NT2/D1 (cell line): ENCODE measurements at regions not wholly inside any gene's neighbourhood (a gene's known extent, or its start where the extent isn't known, plus 50 kb on each side); places are given as distances from the start of the nearest gene placed in this dataset.

ENCODE experiments used
- DNase-seq: peaks from one replicate; pipeline ENCODE4 v3.0.0-alpha.2; 2011; ENCODE audit warnings: low read depth, low spot score
- H3K27me3 ChIP-seq: 2 replicates; pipeline ENCODE4 v1.6.0; 2011; ENCODE audit warnings: mild to moderate bottlenecking; ENCODE audit not compliant: insufficient read length, insufficient read depth
- H3K36me3 ChIP-seq: 2 replicates; pipeline ENCODE4 v1.6.1; 2011; ENCODE audit warnings: mild to moderate bottlenecking, low read length, mixed read lengths; ENCODE audit not compliant: insufficient read depth, insufficient read length
- H3K4me1 ChIP-seq: 2 replicates; pipeline ENCODE4 v1.5.1; 2011; ENCODE audit not compliant: insufficient read depth, insufficient read length
- H3K4me3 ChIP-seq: 2 replicates; pipeline ENCODE4 v1.5.1; 2011; ENCODE audit warnings: low read depth; ENCODE audit not compliant: insufficient read length
- H3K9ac ChIP-seq: 2 replicates; pipeline ENCODE4 v1.6.0; 2011; ENCODE audit warnings: low read depth; ENCODE audit not compliant: insufficient read length
- H3K9me3 ChIP-seq: 2 replicates; pipeline ENCODE4 v1.5.1; 2011; ENCODE audit warnings: mild to moderate bottlenecking, low read length; ENCODE audit not compliant: insufficient read depth
- SUZ12 ChIP-seq: IDR thresholded peaks from 2 replicates; pipeline ENCODE4 v1.6.1; 2011; ENCODE audit not compliant: insufficient read length, insufficient read depth; ENCODE audit errors: extremely low read depth
- YY1 ChIP-seq: IDR thresholded peaks from 2 replicates; pipeline ENCODE4 v1.6.1; 2011; ENCODE audit not compliant: insufficient read length, insufficient read depth
- ZNF274 ChIP-seq: IDR thresholded peaks from 2 replicates; pipeline ENCODE4 v1.6.1; 2011; ENCODE audit warnings: mild to moderate bottlenecking, low read depth, low read length

DNA sequence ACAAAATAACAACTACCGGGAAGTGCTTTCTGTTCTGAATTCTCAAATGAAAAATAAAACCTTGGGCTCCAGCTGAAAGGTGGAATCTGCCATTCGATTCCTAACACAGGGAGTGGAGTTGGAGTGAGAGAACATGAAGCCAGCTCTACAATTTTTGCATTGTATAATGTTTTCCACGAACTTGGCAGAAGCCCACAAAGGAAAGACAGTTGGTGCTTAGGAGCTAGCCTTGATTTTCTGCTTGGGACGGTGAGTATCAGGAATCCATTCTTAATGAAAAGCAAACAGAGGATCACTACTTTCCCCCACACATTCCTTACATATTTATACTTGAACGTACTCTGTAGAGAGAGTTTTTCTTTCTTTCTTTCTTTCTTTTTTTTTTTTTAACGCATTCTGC, 74.2 kb upstream of the FBXL7 start:
- H3K9ac ChIP-seq = no peak overlapping the region
- no peak overlapping the region for H3K4me3 ChIP-seq
- DNase-seq = no peak
- no peaks in the 10 kb centered on the region for H3K4me1 ChIP-seq
- no peaks in the 10 kb centered on the region for H3K27me3 ChIP-seq
- TF ChIP-seq SUZ12 = no peak
- TF ChIP-seq ZNF274 = no peak
- no peak for TF ChIP-seq YY1
- H3K36me3 ChIP-seq = no peaks in the 10 kb centered on the region
- H3K9me3 ChIP-seq = no peaks in the 10 kb centered on the region

DNA sequence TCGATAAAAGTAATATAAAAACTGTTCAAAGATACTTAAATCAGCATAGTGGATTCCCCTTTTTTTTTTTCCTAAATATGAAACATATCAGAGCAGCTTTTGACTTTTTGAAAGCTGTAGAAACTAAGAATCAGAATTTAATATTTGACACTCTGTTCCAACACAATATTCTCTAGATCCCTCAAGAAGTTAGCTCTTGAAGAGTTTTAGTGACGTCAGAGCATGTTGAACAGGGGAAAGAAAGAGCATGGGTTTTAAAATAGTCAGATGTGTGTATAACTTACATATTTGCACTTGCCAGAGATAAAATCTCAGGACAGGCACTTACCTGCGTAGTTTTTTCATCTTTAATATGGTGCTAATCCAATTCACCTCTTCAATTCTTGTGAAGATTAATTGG, 75.2 kb upstream of the FBXL7 start:
- DNase-seq = no peak
- TF ChIP-seq ZNF274 = no peak
- H3K4me1 ChIP-seq = no peaks in the 10 kb centered on the region
- no peaks in the 10 kb centered on the region for H3K9me3 ChIP-seq
- H3K27me3 ChIP-seq = no peaks in the 10 kb centered on the region
- H3K9ac ChIP-seq = no peak overlapping the region
- H3K4me3 ChIP-seq = no peak overlapping the region
- no peaks in the 10 kb centered on the region for H3K36me3 ChIP-seq

DNA sequence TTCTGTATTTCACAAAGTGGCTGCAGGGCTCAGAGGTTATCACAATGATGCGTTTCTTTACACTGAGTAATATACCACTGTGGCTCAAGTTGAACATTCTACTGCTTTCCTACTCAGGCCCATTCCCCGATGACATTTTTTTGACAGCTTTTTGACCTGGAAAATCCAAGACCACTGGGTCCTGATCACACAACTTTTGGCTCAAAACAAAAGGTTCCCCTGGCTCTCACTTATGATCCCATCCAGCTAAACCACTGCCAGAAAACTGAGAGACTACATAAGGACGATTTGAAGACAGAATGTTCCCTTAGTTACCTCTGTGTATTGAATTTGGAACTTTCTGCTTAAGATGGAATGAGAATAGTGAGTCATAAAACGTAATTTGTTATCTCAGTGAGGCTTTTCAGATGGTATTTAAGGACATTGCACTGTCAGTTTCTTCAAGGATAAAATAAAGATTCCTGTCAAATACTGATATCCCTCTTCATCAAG, 78.0 kb upstream of the FBXL7 start:
- H3K9me3 ChIP-seq = no peaks in the 10 kb centered on the region
- TF ChIP-seq SUZ12 = no peak
- no peak for TF ChIP-seq ZNF274

DNA sequence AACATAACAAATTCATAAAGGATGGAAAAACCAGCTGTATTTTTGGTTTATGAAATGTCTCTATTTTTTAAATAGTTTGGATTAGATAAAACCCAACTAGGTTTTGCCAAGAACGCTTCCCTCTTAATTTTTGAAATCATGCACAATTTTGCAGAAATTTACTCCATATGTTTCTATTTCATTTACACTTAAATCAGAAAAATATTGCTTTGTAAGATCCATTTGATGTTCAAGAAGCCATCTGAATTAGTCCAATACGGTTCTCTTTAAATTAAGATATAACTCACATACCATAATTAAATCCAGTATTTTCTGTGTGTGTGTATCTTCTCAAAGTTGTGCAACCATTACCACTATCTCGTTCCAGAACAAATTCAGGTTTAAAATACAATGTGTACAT, 78.6 kb upstream of the FBXL7 start:
- Histone ChIP-seq H3K27me3 (no peaks in the 10 kb centered on the region), H3K9me3 (no peaks in the 10 kb centered on the region), H3K36me3 (no peaks in the 10 kb centered on the region), H3K4me3 (no peak overlapping the region), H3K9ac (no peak overlapping the region), H3K4me1 (no peaks in the 10 kb centered on the region)
- TF ChIP-seq YY1 (no peak), SUZ12 (no peak), ZNF274 (no peak)
- DNase-seq = no peak

More for the DNA sequence above, 78.0 kb upstream of the FBXL7 start:
- no peaks in the 10 kb centered on the region for H3K4me1 ChIP-seq
- DNase-seq = no peak
- no peaks in the 10 kb centered on the region for H3K36me3 ChIP-seq
- no peak overlapping the region for H3K4me3 ChIP-seq
- no peak overlapping the region for H3K9ac ChIP-seq
- no peaks in the 10 kb centered on the region for H3K27me3 ChIP-seq

DNA sequence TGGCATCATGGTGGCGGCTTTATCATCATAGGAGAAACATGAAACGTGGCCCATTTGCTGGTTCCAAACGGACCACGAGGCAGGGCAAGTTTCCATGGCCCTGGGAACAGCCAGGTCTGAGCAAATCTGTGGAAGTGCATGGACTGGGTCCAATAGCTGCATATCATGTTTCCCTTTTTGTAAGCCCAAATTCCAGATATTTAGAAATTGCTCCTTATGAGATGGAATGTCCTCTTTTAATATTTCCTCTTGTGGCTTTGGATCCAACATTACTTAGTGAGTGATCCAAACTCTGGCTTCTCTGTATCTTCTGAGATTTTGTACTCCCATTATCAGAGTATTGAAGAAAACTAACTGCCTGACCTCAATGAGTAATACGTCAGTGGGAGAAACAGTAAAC, 79.8 kb upstream of the FBXL7 start:
- Histone ChIP-seq H3K9ac (no peak overlapping the region), H3K9me3 (no peaks in the 10 kb centered on the region), H3K36me3 (no peaks in the 10 kb centered on the region), H3K27me3 (no peaks in the 10 kb centered on the region), H3K4me3 (no peak overlapping the region), H3K4me1 (no peaks in the 10 kb centered on the region)
- no peak for DNase-seq
- no peak for TF ChIP-seq YY1
- TF ChIP-seq ZNF274 = no peak
- TF ChIP-seq SUZ12 = no peak

DNA sequence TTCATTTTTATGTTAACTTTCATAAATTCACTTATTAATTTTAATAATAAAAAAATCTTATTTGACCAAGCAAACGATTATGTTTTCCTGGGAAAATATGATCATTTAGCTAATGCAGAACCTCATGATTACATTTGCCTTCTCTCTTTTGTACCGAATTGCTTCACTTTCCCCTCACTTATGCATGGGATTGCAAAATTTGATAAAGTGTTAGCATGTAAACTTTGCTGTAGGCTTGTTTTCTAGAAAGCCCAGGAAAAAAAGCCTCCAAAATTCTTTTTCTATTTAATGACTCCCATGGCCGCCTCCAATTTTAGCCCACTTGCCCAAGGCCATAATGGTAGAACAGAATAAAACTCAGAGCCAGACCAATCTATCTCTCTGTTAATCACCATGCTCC, 82.8 kb upstream of the FBXL7 start:
- no peak overlapping the region for H3K9ac ChIP-seq
- TF ChIP-seq YY1 (no peak), SUZ12 (no peak), ZNF274 (no peak)
- no peak for DNase-seq

DNA sequence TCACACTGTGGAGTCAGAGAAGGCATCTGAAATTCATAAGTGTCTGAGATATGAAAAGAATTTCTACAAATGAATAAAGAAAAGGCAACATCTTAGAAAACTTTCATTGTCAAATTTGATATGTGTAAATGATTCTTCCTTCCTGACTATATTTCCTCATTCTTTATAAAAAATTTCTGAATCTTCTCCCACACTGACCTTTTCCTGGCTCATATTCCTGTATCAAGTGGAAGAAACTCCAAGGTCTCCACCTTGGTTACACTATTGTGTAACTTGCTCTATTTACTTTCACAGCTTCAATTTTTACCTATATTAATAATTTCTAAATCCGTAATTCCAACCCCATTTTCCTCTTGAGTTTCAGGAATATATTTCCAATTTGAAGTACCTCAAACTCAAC, 93.5 kb upstream of the FBXL7 start:
- no peak for TF ChIP-seq YY1
- no peak for TF ChIP-seq SUZ12
- TF ChIP-seq ZNF274 = no peak
- no peak overlapping the region for H3K9ac ChIP-seq
- H3K4me3 ChIP-seq = no peak overlapping the region
- H3K36me3 ChIP-seq = no peaks in the 10 kb centered on the region
- H3K4me1 ChIP-seq = no peaks in the 10 kb centered on the region
- no peaks in the 10 kb centered on the region for H3K9me3 ChIP-seq
- DNase-seq = no peak
- H3K27me3 ChIP-seq = no peaks in the 10 kb centered on the region

More for the DNA sequence above, 82.8 kb upstream of the FBXL7 start:
- Histone ChIP-seq H3K27me3 (no peaks in the 10 kb centered on the region), H3K4me1 (no peaks in the 10 kb centered on the region), H3K4me3 (no peak overlapping the region), H3K9me3 (peaks cover 6% of the 10 kb centered on the region; the same call in 1 of the 2 replicates), H3K36me3 (no peaks in the 10 kb centered on the region)

DNA sequence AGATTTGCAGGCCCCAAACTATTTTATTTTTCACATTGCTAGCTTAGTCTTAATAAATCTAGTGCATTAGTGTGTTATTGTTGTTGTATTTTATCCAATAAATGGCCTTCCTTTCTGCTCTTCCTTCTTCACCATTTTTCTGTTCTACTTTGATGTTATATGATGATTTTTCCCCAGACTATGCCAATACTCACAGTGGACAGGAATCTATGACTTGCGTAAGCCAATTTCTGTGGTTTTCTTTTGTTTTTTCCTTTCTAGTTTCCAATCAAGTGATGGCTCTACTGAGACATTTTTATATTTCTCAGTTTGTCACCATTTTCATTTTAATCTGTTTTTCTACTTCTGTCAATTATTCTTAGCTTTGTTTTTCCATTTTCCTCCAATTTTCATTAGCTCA, 106.8 kb upstream of the FBXL7 start:
- H3K4me1 ChIP-seq = no peaks in the 10 kb centered on the region
- TF ChIP-seq SUZ12 (no peak), YY1 (no peak), ZNF274 (no peak)
- peaks cover 18% of the 10 kb centered on the region for H3K9me3 ChIP-seq
- no peak overlapping the region for H3K9ac ChIP-seq
- H3K27me3 ChIP-seq = no peaks in the 10 kb centered on the region
- H3K36me3 ChIP-seq = no peaks in the 10 kb centered on the region
- H3K4me3 ChIP-seq = no peak overlapping the region
- DNase-seq = no peak
